Left lung (tissue), 4 donors: ENCODE measurements at regions not wholly inside any gene's neighbourhood (a gene's known extent, or its start where the extent isn't known, plus 50 kb on each side); places are given as distances from the start of the nearest gene placed in this dataset.
A peak's percentile ranks its signal among the peaks of the same experiment; 100 is the strongest.
"Not testable (repeated sequence)": the region's sequence is repeated elsewhere in the genome, so short reads cannot be mapped to it uniquely, and the experiment has no call there.

Experiments used
- ATAC-seq: fragments of 200-7000 bp; cut with Tn5 transposase; one replicate; pipeline ENCODE4 v1.9.1; 2020; ENCODE audit warnings: moderate library complexity
- DNase-seq, 4 donors: peaks; one replicate each; pipeline ENCODE4 v3.0.0-alpha.2; 2013 to 2020
- H3K27ac ChIP-seq, 2 donors: fragments of 200-600 bp; sonication (generic) in 1 of 2; one replicate each; pipeline versions ENCODE4 v1.5.0 to v1.8.0; 2020 to 2021
- H3K27me3 ChIP-seq, 2 donors: fragments of 200-600 bp; sonication (generic) in 1 of 2; one replicate each; pipeline versions ENCODE4 v1.5.0 to v1.8.0; 2020 to 2021
- H3K36me3 ChIP-seq, 2 donors: fragments of 200-600 bp; sonication (generic) in 1 of 2; one replicate each; pipeline versions ENCODE4 v1.5.0 to v1.8.0; 2020 to 2021
- H3K4me1 ChIP-seq, 2 donors: fragments of 200-600 bp; one replicate each; pipeline ENCODE4 v1.8.0; 2021
- H3K4me3 ChIP-seq, 2 donors: fragments of 200-600 bp; sonication (generic) in 1 of 2; one replicate each; pipeline versions ENCODE4 v1.5.0 to v1.8.0; 2020 to 2021; ENCODE audit warnings: mild to moderate bottlenecking in 1 of 2
- H3K9me3 ChIP-seq, 2 donors: fragments of 200-600 bp; sonication (generic) in 1 of 2; one replicate each; pipeline versions ENCODE4 v1.5.0 to v1.8.0; 2020 to 2021
- intact Hi-C, 2 donors: fragments of 100-400 bp; cut with DNase I; formaldehyde crosslinking; loops; one replicate each; pipeline versions ENCODE4 v1.11.2 to v1.14.2; 2022
- TF ChIP-seq, protein P1 (sequence below), 2 donors: fragments of 200-600 bp; sonication (generic) in 1 of 2; IDR thresholded peaks; one replicate each; pipeline versions ENCODE4 v1.5.0 to v1.8.0; 2021; ENCODE audit warnings: antibody characterized with exemption in 2 of 2
- donor health status: DM: no; HTN: yes; CAD: no.
- donor health status: DM: no; HTN: no; CAD: no.

DNA sequence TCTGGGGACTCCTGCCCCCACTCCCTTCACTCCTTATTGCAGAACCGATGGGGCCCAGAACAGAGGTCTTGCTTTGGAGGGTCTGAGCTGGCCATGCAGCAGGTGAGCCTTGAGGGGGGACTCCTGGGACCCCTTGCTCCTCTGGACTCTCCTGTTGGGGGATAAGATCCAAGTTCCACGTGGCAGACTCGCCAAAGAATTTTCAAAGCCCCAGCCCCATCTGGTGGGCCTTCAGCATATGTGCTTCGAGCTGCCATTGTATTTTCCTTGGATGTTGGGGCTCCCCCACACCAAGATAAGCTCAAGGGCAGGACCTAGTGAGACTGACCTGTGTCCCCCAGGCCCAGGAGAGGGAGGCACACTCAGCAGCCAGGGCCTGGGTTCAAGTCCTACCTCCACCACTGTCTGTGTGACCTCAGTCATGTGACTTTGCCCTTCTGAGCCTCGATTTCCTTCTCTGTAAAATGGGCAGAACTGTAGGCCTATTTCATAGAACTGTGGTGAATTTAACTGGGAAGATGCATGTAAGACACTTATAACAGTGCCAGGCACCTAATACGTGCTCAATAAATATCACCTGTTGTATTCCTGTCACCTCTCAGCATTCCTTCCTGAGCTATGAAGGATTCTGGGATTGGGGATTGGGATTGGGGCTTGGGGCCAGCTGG is 115.5 kb downstream of the VEGFA start:
- Histone ChIP-seq H3K36me3 (no peaks in the 10 kb centered on the region), H3K9me3 (no peaks in the 10 kb centered on the region), H3K27ac (no peak overlapping the region), H3K4me1 (no peaks in the 10 kb centered on the region), H3K27me3 (peaks cover 0 to 11% of the 10 kb centered on the region in 2 donors), H3K4me3 (no peak overlapping the region)
- TF ChIP-seq, protein P1, sequence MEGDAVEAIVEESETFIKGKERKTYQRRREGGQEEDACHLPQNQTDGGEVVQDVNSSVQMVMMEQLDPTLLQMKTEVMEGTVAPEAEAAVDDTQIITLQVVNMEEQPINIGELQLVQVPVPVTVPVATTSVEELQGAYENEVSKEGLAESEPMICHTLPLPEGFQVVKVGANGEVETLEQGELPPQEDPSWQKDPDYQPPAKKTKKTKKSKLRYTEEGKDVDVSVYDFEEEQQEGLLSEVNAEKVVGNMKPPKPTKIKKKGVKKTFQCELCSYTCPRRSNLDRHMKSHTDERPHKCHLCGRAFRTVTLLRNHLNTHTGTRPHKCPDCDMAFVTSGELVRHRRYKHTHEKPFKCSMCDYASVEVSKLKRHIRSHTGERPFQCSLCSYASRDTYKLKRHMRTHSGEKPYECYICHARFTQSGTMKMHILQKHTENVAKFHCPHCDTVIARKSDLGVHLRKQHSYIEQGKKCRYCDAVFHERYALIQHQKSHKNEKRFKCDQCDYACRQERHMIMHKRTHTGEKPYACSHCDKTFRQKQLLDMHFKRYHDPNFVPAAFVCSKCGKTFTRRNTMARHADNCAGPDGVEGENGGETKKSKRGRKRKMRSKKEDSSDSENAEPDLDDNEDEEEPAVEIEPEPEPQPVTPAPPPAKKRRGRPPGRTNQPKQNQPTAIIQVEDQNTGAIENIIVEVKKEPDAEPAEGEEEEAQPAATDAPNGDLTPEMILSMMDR (IDR thresholded peaks at IDR 0.05) = no peak
- intact Hi-C loops = no loop called here
- peak in 2 of 4 donors; percentile 19 to 20 for DNase-seq
- ATAC-seq = no peak

DNA sequence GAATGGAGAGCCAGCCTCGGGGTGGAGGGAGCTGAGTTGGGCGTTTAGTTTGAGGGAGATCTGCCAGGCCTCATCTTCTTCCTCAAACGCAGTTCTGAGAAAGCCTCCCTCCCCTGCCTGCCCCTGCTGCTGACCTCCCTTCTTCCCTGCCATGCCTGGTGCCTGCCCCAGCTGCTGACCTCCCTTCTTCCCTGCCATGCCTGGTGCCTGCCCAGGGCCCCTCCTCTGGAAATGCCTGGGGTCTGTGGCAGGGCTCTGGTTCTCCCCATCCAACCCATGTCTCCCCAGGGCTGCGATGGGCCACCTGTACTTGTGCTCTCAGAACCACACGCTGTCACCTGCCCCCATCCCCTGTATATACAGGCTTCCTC is 114.6 kb downstream of the VEGFA start:
- Histone ChIP-seq H3K4me1 (no peaks in the 10 kb centered on the region), H3K4me3 (no peak overlapping the region), H3K27ac (no peak overlapping the region), H3K36me3 (no peaks in the 10 kb centered on the region), H3K27me3 (peaks cover 0 to 2% of the 10 kb centered on the region in 2 donors), H3K9me3 (no peaks in the 10 kb centered on the region)
- ATAC-seq = peak; percentile 63
- peak in 2 of 4 donors; percentile 50 to 51 for DNase-seq
- intact Hi-C loops = no loop called here
- TF ChIP-seq, protein P1 (IDR thresholded peaks at IDR 0.05) = no peak

DNA sequence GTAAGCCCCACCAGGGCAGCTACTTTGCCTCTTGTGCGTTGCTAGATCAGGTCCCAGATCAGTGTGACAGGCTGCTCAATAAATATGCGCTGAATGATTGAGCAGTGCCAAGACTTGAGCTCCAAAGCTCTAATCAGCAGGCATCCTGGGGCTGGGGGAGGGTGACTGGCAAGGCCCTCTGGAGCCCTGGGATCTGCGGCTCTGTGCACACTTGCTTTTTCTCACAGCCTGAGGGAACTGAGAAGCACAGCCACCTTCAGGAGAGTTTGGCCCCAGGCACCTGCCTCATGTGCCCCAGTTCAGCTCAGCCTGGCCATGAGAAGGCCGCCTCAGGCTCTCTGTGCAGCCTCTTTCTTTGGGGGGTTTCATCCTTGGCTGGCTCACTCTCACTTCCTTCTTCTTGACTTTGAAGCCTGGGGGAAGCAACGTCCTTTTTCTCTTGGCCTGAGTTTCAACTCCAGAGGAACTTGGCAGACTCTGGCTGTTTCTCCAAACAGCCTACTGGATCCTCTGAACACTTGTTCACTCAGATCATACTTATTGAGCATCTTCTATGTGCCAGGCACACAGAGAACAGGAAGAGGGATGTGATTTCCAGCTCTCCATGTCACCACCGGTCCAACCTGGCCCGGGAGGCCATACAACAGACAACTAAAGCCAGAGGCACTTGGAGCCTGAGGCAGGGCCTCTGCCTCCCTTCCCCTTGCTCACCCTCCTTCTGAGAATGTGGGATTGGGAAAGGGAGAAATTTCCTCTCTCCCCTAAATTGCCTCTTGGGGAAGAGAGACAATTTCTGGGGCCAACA is 114.0 kb downstream of the VEGFA start:
- Histone ChIP-seq H3K27ac (peak overlapping the region in 1 of 2 donors; percentile 44), H3K27me3 (no peaks in the 10 kb centered on the region), H3K4me1 (no peaks in the 10 kb centered on the region), H3K36me3 (no peaks in the 10 kb centered on the region), H3K9me3 (no peaks in the 10 kb centered on the region), H3K4me3 (no peak overlapping the region)
- TF ChIP-seq, protein P1 (IDR thresholded peaks at IDR 0.05) = no peak
- peak; percentile 54 for ATAC-seq
- intact Hi-C loops = no loop called here
- peak in 3 of 4 donors; percentile 32 to 64 (median 33) for DNase-seq

DNA sequence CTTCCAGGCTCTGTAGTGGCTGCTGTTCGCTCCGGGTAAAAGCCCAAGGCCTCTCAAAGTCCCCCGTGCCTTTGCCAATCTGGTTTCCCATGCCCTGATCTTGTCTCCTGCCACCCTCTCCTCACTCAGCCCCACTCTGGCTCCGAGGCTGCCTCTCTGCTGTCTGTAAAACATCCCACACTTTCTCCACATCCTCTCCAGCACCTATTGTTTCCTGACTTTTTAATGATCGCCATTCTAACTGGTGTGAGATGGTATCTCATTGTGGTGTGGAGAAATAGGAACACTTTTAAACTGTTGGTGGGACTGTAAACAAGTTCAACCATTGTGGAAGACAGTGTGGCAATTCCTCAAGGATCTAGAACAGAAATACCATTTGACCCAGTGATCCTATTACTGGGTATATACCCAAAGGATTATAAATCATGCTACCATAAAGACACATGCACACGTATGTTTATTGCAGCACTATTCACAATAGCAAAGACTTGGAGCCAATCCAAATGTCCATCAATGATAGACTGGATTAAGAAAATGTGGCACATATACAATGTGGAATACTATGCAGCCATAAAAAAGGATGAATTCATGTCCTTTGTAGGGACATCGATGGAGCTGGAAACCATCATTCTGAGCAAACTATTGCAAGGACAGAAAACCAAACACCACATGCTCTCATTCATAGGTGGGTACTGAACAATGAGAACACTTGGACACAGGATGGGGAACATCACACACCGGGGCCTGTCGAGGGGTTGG is 112.9 kb downstream of the VEGFA start:
- ATAC-seq, H3K4me1 ChIP-seq, H3K9me3 ChIP-seq, H3K27me3 ChIP-seq, DNase-seq, intact Hi-C loops, H3K4me3 ChIP-seq, H3K27ac ChIP-seq, H3K36me3 ChIP-seq: not testable (repeated sequence)

DNA sequence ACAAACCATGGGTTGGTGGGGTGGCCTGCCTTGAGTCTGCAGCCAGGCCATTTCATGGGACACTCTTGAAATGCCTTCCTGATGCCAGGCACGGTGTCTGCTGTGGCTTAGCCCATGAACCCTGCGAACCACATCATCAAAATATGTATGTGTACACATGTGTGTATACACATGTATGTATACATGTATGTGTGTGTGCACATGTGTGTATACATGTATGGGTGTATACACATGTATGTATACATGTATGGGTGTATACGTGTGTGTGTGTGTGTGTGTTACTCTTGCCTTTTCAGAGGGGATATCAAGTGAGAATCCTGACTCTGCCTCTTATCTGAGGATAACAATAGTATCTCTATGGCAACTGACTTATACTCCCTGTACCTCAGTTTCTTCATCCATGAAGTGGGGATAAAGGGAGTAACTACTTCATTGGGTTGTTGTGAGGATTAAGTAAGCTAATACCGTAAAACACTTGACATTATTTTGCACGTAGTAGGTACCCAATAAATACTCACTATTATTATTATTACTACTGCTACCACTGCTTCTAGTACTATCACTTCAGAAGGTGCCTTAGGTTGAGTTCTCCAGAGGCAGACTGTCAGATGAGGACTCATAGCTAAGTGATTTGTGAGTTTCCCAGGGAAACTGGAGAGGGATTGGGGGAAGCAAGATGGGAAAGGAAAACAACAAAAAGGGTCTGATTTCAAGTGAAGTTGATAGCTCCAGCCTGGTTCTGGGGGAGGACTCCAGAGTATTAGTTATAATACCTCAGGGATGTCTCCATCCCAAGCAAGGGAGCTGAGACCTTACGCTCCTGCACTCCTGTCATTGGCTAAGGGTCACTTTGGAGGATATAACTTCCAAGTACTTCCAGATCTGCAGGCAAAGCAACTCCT is 110.5 kb downstream of the VEGFA start:
- ATAC-seq (no peak), DNase-seq (no peak)
- no peaks in the 10 kb centered on the region for H3K4me1 ChIP-seq
- no peaks in the 10 kb centered on the region for H3K36me3 ChIP-seq
- H3K9me3 ChIP-seq = no peaks in the 10 kb centered on the region
- H3K27me3 ChIP-seq = no peaks in the 10 kb centered on the region
- intact Hi-C loops = no loop called here
- no peak overlapping the region for H3K4me3 ChIP-seq
- TF ChIP-seq, protein P1 (IDR thresholded peaks at IDR 0.05) = no peak
- no peak overlapping the region for H3K27ac ChIP-seq
